ENCODE measurements at regions not wholly inside any gene's neighbourhood (a gene's known extent, or its start where the extent isn't known, plus 50 kb on each side); places are given as distances from the start of the nearest gene placed in this dataset.

DNA sequence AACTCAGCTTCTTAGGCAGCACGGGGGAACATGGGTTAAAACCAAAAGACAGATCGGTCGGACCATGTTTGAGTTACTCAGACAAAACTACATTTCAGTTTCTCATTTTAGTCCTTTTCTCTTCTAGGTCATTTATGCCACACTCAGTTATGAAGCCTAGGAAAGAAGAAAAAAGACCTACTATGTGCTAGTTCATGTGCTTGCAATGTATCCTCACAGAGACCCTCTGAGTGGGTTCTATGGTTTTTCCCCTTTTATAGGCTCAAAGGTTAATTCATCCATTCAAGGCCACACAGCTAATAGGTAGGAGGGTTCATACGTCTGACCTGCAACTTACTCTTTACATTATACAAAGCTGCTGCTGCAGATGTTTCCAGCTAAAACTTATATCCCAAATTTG, 104.7 kb upstream of the ZNF438 start:
- TF ChIP-seq RBM22 (optimal IDR thresholded peaks at IDR 0.05; ENCODE audit: low read length): no peak
- TF ChIP-seq NR2F1 (CRISPR knock-in tag; IDR thresholded peaks at IDR 0.05): no peak
- TF ChIP-seq HOXA5 (CRISPR knock-in tag; IDR thresholded peaks at IDR 0.05): no peak
